ENCODE measurements at regions not wholly inside any gene's neighbourhood (a gene's known extent, or its start where the extent isn't known, plus 50 kb on each side); places are given as distances from the start of the nearest gene placed in this dataset.

DNA sequence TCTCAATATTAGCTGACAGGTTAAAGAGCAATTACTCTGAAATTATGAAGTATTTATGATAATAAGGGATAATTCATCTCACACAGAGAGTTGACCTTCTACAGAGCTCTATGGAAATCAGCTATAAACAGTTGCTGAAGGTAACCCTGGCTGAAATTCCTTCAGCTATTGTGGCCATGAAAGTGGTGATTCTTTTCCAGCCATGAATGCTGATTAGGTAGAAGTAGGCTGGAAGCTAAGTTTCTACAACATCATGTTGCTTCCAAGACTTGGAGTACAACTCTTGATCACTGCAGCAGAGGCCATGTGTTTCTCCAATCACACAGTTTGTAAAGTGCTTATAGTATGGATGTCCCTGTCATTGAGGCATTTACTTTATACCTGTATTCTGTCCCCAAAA lies 2128.9 kb downstream of the MRPL39 start:
- no peak for TF ChIP-seq EZH2 (IDR thresholded peaks at IDR 0.05; ENCODE audit: borderline replicate concordance, low read depth, low read length, severe bottlenecking)
- TF ChIP-seq, protein P1, sequence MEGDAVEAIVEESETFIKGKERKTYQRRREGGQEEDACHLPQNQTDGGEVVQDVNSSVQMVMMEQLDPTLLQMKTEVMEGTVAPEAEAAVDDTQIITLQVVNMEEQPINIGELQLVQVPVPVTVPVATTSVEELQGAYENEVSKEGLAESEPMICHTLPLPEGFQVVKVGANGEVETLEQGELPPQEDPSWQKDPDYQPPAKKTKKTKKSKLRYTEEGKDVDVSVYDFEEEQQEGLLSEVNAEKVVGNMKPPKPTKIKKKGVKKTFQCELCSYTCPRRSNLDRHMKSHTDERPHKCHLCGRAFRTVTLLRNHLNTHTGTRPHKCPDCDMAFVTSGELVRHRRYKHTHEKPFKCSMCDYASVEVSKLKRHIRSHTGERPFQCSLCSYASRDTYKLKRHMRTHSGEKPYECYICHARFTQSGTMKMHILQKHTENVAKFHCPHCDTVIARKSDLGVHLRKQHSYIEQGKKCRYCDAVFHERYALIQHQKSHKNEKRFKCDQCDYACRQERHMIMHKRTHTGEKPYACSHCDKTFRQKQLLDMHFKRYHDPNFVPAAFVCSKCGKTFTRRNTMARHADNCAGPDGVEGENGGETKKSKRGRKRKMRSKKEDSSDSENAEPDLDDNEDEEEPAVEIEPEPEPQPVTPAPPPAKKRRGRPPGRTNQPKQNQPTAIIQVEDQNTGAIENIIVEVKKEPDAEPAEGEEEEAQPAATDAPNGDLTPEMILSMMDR (IDR thresholded peaks at IDR 0.05; ENCODE audit: borderline replicate concordance, extremely low read depth, low read length, poor library complexity, severe bottlenecking) = no peak
- H3K4me2 ChIP-seq (ENCODE audit: insufficient read depth, low read length) = no peak overlapping the region
- no peak overlapping the region for H2AFZ ChIP-seq (ENCODE audit: low read depth, low read length)
- DNase-seq = no peak
- no peaks in the 10 kb centered on the region for H3K4me1 ChIP-seq (ENCODE audit: insufficient read depth, low read length)
- no peaks in the 10 kb centered on the region for H3K9me3 ChIP-seq (ENCODE audit: insufficient read depth, low read length, severe bottlenecking)
- H3K4me3 ChIP-seq (ENCODE audit: low read depth in 1 of 2, low read length in 2 of 2) = no peak overlapping the region
- no peaks in the 10 kb centered on the region for H4K20me1 ChIP-seq (ENCODE audit: insufficient read depth, low read length)
- ATAC-seq (ENCODE audit: insufficient read depth, low read depth) = no peak
- H3K9ac ChIP-seq (ENCODE audit: low read depth, low read length) = no peak overlapping the region
- H3K79me2 ChIP-seq (ENCODE audit: insufficient read depth, low read length) = no peaks in the 10 kb centered on the region
- H3K27me3 ChIP-seq (ENCODE audit: insufficient read depth, low read length, poor library complexity) = no peaks in the 10 kb centered on the region
- no peaks in the 10 kb centered on the region for H3K36me3 ChIP-seq (ENCODE audit: insufficient read depth, low read length)
- H3K27ac ChIP-seq (ENCODE audit: low read length) = no peak overlapping the region

DNA sequence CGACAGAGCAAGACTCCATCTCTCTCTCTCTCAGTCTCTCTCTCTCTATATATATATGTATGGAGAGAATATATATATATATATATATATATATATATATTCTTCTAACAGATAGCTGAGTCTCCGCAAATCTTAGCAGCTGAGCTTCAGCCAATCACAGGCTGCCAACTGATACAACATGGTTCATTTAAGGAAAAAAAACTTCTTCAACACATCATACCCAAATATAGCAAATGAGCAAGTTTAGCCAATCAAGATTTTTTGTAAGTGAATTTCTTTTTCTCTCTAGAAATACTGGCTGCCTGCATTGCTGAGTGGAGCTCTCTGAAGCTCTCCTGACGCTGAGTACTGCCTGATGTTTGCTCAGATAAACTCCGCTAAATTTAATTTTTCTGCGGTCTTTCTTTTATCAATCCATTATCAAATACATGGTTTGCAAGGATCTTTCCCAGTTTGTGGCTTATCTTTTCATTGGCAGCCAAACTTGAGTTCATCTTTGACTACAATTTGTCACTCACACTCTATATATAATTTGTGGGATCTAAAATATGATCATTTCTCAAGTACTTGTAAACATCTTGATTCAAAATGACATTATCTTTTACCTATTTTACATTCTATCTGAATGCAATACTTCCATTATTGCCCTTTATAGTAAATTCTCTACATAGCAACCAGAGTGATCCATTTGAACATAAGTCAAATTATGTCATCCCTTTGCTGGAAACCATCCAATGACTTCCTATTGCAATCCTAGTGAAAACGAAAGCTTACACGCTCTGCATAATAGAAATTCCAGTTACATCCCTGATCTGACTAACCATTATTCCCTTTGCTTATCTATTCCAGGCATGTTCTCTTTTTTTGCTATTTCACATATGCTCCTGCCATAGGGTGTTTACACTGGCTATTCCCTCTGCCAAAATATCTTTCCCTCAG lies 2131.7 kb downstream of the MRPL39 start:
- no peak overlapping the region for H3K4me3 ChIP-seq (ENCODE audit: low read depth in 1 of 2, low read length in 2 of 2)
- H3K4me1 ChIP-seq (ENCODE audit: insufficient read depth, low read length) = no peaks in the 10 kb centered on the region
- no peak overlapping the region for H3K9ac ChIP-seq (ENCODE audit: low read depth, low read length)
- no peak overlapping the region for H3K27ac ChIP-seq (ENCODE audit: low read length)
- ATAC-seq (ENCODE audit: insufficient read depth, low read depth) (no peak), DNase-seq (no peak)
- no peaks in the 10 kb centered on the region for H3K36me3 ChIP-seq (ENCODE audit: insufficient read depth, low read length)
- H3K27me3 ChIP-seq (ENCODE audit: insufficient read depth, low read length, poor library complexity) = no peaks in the 10 kb centered on the region
- H3K4me2 ChIP-seq (ENCODE audit: insufficient read depth, low read length) = no peak overlapping the region
- H3K79me2 ChIP-seq (ENCODE audit: insufficient read depth, low read length) = no peaks in the 10 kb centered on the region
- H3K9me3 ChIP-seq (ENCODE audit: insufficient read depth, low read length, severe bottlenecking) = no peaks in the 10 kb centered on the region
- no peak overlapping the region for H2AFZ ChIP-seq (ENCODE audit: low read depth, low read length)
- no peak for TF ChIP-seq EZH2 (IDR thresholded peaks at IDR 0.05; ENCODE audit: borderline replicate concordance, low read depth, low read length, severe bottlenecking)
- TF ChIP-seq, protein P1 (IDR thresholded peaks at IDR 0.05; ENCODE audit: borderline replicate concordance, extremely low read depth, low read length, poor library complexity, severe bottlenecking) = no peak
- H4K20me1 ChIP-seq (ENCODE audit: insufficient read depth, low read length) = no peaks in the 10 kb centered on the region

DNA sequence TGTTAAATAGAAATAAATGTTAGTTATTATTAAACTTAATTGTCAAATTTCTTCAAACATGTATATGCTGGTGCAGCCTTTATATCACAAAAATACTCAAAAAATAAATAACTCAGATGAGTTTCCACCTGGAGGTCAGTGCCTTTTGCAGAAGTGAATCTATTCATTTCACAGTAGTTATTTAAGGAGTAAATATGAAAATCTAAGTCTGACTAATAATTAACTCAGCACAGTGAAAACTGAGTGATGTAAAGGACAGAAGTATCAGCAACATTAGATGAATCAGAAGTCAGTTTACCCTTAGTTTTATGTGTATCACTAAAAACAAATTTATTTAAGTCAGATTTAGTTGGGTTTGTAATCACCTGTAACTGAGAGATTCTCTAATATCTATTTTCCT lies 2135.4 kb downstream of the MRPL39 start:
- H3K9me3 ChIP-seq (ENCODE audit: insufficient read depth, low read length, severe bottlenecking) = no peaks in the 10 kb centered on the region
- no peaks in the 10 kb centered on the region for H3K36me3 ChIP-seq (ENCODE audit: insufficient read depth, low read length)
- no peak overlapping the region for H3K27ac ChIP-seq (ENCODE audit: low read length)
- no peaks in the 10 kb centered on the region for H3K27me3 ChIP-seq (ENCODE audit: insufficient read depth, low read length, poor library complexity)
- ATAC-seq (ENCODE audit: insufficient read depth, low read depth) = no peak
- H2AFZ ChIP-seq (ENCODE audit: low read depth, low read length) = no peak overlapping the region
- H3K9ac ChIP-seq (ENCODE audit: low read depth, low read length) = no peak overlapping the region
- H4K20me1 ChIP-seq (ENCODE audit: insufficient read depth, low read length) = no peaks in the 10 kb centered on the region
- TF ChIP-seq, protein P1 (IDR thresholded peaks at IDR 0.05; ENCODE audit: borderline replicate concordance, extremely low read depth, low read length, poor library complexity, severe bottlenecking) = no peak
- TF ChIP-seq EZH2 (IDR thresholded peaks at IDR 0.05; ENCODE audit: borderline replicate concordance, low read depth, low read length, severe bottlenecking) = no peak
- no peaks in the 10 kb centered on the region for H3K79me2 ChIP-seq (ENCODE audit: insufficient read depth, low read length)
- no peak overlapping the region for H3K4me2 ChIP-seq (ENCODE audit: insufficient read depth, low read length)
- no peak overlapping the region for H3K4me3 ChIP-seq (ENCODE audit: low read depth in 1 of 2, low read length in 2 of 2)
- no peaks in the 10 kb centered on the region for H3K4me1 ChIP-seq (ENCODE audit: insufficient read depth, low read length)
- DNase-seq = no peak

All from DND-41 (cell line).